OCI-LY1 (cell line): ENCODE measurements at regions not wholly inside any gene's neighbourhood (a gene's known extent, or its start where the extent isn't known, plus 50 kb on each side); places are given as distances from the start of the nearest gene placed in this dataset.

Source experiments
- H2AFZ ChIP-seq: fragments of 200-600 bp; sonication (generic), shearing (Covaris generic); 2 replicates; pipeline ENCODE4 v1.6.0; 2014; ENCODE audit warnings: antibody characterized with exemption, mild to moderate bottlenecking, low read length
- H3F3A ChIP-seq: fragments of 200-600 bp; sonication (generic), shearing (Covaris generic); 2 replicates; pipeline ENCODE4 v1.6.0; 2014; ENCODE audit warnings: mild to moderate bottlenecking, antibody characterized with exemption, low read length, moderate library complexity; ENCODE audit not compliant: insufficient read depth
- H3K27ac ChIP-seq: fragments of 200-600 bp; sonication (generic); 2 replicates; pipeline ENCODE4 v1.5.1; 2014; ENCODE audit warnings: low read length, mixed run types, mild to moderate bottlenecking, low read depth; ENCODE audit not compliant: poor library complexity, severe bottlenecking
- H3K27me3 ChIP-seq: fragments of 200-600 bp; sonication (generic); 2 replicates; pipeline ENCODE4 v1.6.0; 2014; ENCODE audit warnings: antibody characterized with exemption, mild to moderate bottlenecking, low read length, moderate library complexity; ENCODE audit not compliant: insufficient read depth
- H3K36me3 ChIP-seq: fragments of 200-600 bp; sonication (generic); 2 replicates; pipeline ENCODE4 v1.6.1; 2014; ENCODE audit warnings: mild to moderate bottlenecking, antibody characterized with exemption, low read length, moderate library complexity, mixed read lengths; ENCODE audit not compliant: insufficient read depth
- H3K4me1 ChIP-seq: fragments of 200-600 bp; sonication (generic); 2 replicates; pipeline ENCODE4 v1.5.1; 2014; ENCODE audit warnings: mild to moderate bottlenecking, low read length, moderate library complexity; ENCODE audit not compliant: insufficient read depth, severe bottlenecking
- H3K4me2 ChIP-seq: fragments of 200-600 bp; sonication (generic), shearing (Covaris generic); 2 replicates; pipeline ENCODE4 v1.6.1; 2014; ENCODE audit warnings: low read length
- H3K4me3 ChIP-seq: fragments of 200-600 bp; sonication (generic); 2 replicates; pipeline ENCODE4 v1.5.1; 2014; ENCODE audit warnings: low read length, low read depth, mild to moderate bottlenecking, mixed read lengths; ENCODE audit not compliant: poor library complexity, severe bottlenecking
- H3K79me2 ChIP-seq: fragments of 200-600 bp; shearing (Covaris generic); 2 replicates; pipeline ENCODE4 v1.6.1; 2016; ENCODE audit warnings: mixed run types, low read length, mixed read lengths; ENCODE audit not compliant: insufficient read depth
- H3K9ac ChIP-seq: fragments of 200-600 bp; sonication (generic), shearing (Covaris generic); 2 replicates; pipeline ENCODE4 v1.6.1; 2014; ENCODE audit warnings: mild to moderate bottlenecking, low read length, mixed read lengths
- H3K9me2 ChIP-seq: fragments of 200-600 bp; sonication (generic), shearing (Covaris generic); 2 replicates; pipeline ENCODE4 v1.6.1; 2014; ENCODE audit warnings: low read depth, mild to moderate bottlenecking, low read length, mixed read lengths
- H3K9me3 ChIP-seq: fragments of 200-600 bp; shearing (Covaris generic); 2 replicates; pipeline ENCODE4 v1.6.1; 2014; ENCODE audit warnings: low read length, mixed read lengths
- H4K20me1 ChIP-seq: fragments of 200-600 bp; sonication (generic), shearing (Covaris generic); 2 replicates; pipeline ENCODE4 v1.6.0; 2016; ENCODE audit warnings: mild to moderate bottlenecking, low read length; ENCODE audit not compliant: insufficient read depth
- CTCF ChIP-seq: fragments of 200-600 bp; sonication (generic), shearing (Covaris generic); IDR thresholded peaks from 2 replicates; pipeline ENCODE4 v1.5.1; 2017; ENCODE audit warnings: mild to moderate bottlenecking, antibody characterized with exemption, low read length, moderate library complexity, mixed read lengths
- EZH2 ChIP-seq: fragments of 200-600 bp; sonication (generic), shearing (Covaris generic); IDR thresholded peaks from 2 replicates; pipeline ENCODE4 v1.8.0; 2017; ENCODE audit warnings: borderline replicate concordance, mixed run types, mild to moderate bottlenecking, antibody characterized with exemption, low read length, moderate library complexity, mixed read lengths

GRCh38 chr13:57918913-57919312 lies 287.4 kb downstream of the PCDH17 start:
- Histone ChIP-seq H3K4me3 (no peak overlapping the region), H3K9ac (no peak overlapping the region), H3K4me2 (no peak overlapping the region), H3K27ac (no peak overlapping the region), H4K20me1 (no peaks in the 10 kb centered on the region), H3F3A (no peaks in the 10 kb centered on the region), H3K79me2 (no peaks in the 10 kb centered on the region), H3K36me3 (no peaks in the 10 kb centered on the region), H3K27me3 (no peaks in the 10 kb centered on the region), H3K9me2 (no peaks in the 10 kb centered on the region), H3K4me1 (no peaks in the 10 kb centered on the region), H2AFZ (no peak overlapping the region), H3K9me3 (no peaks in the 10 kb centered on the region)
- TF ChIP-seq CTCF (no peak), EZH2 (no peak)

GRCh38 chr13:57925250-57925649 lies 293.7 kb downstream of the PCDH17 start:
- TF ChIP-seq EZH2 (no peak), CTCF (no peak)
- Histone ChIP-seq H3K79me2 (no peaks in the 10 kb centered on the region), H3K27ac (no peak overlapping the region), H3K27me3 (no peaks in the 10 kb centered on the region), H3K4me2 (no peak overlapping the region), H3F3A (no peaks in the 10 kb centered on the region), H3K4me1 (no peaks in the 10 kb centered on the region), H3K9ac (no peak overlapping the region), H4K20me1 (no peaks in the 10 kb centered on the region), H2AFZ (no peak overlapping the region), H3K9me3 (no peaks in the 10 kb centered on the region), H3K36me3 (no peaks in the 10 kb centered on the region), H3K4me3 (no peak overlapping the region), H3K9me2 (no peaks in the 10 kb centered on the region)

- Histone ChIP-seq H3K4me3 (no peak overlapping the region), H2AFZ (no peak overlapping the region), H3K9ac (no peak overlapping the region), H3K4me2 (no peak overlapping the region), H3F3A (no peaks in the 10 kb centered on the region), H3K36me3 (no peaks in the 10 kb centered on the region), H3K4me1 (no peaks in the 10 kb centered on the region), H3K27ac (no peak overlapping the region), H3K79me2 (no peaks in the 10 kb centered on the region), H4K20me1 (no peaks in the 10 kb centered on the region), H3K27me3 (no peaks in the 10 kb centered on the region), H3K9me3 (no peaks in the 10 kb centered on the region), H3K9me2 (no peaks in the 10 kb centered on the region)
- TF ChIP-seq CTCF (no peak), EZH2 (no peak)
These were observed 294.2 kb downstream of the PCDH17 start for GRCh38 chr13:57925751-57926150.
